GM18951 (cell line): ENCODE measurements at regions not wholly inside any gene's neighbourhood (a gene's known extent, or its start where the extent isn't known, plus 50 kb on each side); places are given as distances from the start of the nearest gene placed in this dataset.
"Not testable (repeated sequence)": the region's sequence is repeated elsewhere in the genome, so short reads cannot be mapped to it uniquely, and the experiment has no call there.

Source experiments
- POLR2A ChIP-seq: IDR thresholded peaks from 4 replicates; pipeline ENCODE4 v1.6.1; 2011; ENCODE audit warnings: mild to moderate bottlenecking; ENCODE audit not compliant: insufficient read length, insufficient read depth; ENCODE audit errors: extremely low read depth
- in situ Hi-C: fragments of 300-500 bp; cut with MboI; formaldehyde crosslinking; loops from one replicate; pipeline ENCODE4 v1.12.0; 2022; ENCODE audit warnings: low sequenced_read_pairs, mixed read lengths, inconsistent platforms; ENCODE audit not compliant: unreplicated experiment

DNA sequence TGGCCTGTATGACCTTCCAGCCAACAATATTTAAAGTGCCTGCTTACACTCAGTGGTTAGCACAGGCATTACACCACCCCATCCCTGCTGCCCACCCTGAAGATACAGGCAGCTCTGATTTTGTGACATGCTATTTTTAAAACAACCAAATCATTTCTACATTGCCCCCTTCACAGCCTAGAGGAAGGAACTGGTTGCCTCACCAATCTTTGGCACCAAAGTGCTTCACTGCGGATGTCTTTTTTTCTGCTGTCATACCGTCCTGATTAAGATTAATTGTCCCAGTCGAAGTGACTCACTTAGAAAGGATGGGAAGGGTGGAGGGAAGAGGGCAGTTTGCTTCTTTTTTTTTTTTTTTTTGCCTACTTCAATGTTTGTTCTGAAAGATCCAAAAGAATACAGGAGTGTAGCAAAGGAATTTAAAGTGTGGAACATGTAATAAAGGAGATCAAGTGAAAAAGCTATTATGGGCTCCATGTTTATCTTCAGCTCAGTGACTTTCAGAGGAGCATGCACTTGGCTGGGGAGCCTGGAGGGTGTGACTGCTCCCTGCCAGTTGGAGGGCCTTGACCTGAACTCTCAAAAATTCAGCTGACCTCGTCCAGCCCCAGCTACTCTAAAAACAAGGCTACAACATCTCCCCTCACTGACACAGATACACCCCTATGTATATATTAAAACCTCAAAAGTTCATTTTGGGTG lies 501.1 kb upstream of the TNP1 start:
- in situ Hi-C loops, result no loop called here
- TF ChIP-seq POLR2A, result no peak

DNA sequence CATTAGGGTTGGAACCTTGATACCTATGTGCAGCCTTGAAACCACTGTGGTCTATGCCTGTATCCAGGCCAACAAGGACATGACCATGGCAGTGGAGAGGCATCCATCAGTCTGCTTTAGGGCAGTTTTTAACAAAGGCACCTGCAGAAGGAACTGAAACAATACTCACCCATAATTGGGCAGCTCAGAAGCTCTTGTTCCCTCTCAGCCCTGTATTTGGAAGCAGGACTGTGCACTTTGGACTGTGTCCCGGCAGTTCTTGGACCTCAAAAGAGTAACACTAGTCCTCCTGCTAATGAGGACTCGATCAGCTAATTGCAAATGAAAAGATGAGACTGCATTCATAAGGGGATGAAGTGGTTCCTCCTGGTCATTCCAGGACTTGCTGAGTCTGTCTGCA lies 500.2 kb upstream of the TNP1 start:
- no peak for TF ChIP-seq POLR2A
- in situ Hi-C loops, result no loop called here

DNA sequence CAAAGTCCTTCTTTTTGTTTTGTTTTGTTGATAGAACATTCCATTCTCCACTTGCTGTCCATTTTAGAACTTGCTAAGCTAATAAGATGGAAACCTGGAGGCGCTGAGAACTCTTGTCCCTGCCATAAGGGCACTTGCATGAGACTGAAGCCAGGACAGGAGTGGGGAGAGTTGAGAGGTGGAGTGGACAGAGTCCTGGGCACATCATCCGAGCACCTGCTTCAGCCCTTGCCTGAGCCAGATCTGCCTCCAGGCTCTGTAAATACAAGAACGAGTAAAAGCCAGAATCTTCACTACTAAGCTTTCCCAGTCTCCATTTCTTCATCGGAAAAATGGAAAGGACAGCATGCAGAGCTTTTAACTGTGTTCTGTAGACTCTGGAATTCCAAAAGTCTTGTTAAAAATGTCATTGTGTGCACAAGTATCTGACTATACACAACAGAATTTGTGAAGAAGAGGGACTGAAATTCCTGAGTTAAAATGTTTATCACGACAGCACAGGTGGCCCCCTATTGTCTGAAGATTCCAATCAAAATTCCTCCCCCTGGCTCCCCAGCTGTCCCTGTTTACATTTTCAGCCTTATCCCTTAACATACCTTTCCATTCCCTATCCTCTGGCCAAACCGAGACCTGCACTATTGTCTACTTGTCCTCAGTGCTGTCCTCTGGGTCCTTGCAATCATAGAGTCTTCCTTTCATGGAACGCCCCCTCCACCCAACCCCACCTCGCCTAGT lies 498.2 kb upstream of the TNP1 start:
- in situ Hi-C loops, result no loop called here
- TF ChIP-seq POLR2A, result no peak

DNA sequence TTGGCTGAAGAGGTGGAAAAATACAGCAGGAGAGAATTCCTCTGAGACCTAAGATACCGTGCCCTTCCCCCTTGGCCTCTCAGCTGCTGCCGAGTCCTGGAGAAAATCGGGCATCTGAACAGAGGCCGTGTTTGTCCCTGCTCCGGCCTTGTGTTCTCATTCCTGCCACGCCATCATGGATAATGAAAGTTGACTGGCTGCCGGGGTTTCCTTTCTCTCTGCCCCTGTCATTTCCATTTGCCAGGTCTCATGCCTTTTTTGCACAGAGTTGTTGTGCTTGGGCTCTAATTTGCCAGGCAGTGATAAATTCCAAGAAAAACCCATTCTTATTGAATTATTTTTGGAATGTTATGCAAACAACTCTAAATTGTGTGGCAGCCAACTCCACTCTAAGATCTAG lies 496.9 kb upstream of the TNP1 start:
- no peak for TF ChIP-seq POLR2A
- in situ Hi-C loops, result no loop called here

DNA sequence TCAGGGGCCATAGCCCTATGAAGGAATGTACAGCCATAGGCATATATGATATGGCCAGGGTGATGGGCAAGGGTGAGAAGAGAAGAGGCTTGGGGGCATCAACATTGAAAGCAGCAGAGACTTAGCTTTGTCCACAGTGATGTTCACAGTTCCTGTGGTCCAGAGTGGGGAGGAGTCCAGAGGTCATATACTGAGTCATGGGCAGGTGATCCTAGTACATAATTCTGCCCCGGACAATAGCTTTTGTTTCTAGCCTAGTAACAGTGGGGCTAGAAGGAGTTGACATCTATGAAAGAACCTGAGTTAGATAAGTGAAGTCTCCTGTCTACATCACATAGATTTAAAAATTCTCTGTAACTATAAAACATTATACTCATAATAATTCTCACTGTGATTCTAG lies 496.3 kb upstream of the TNP1 start:
- in situ Hi-C loops, result no loop called here
- TF ChIP-seq POLR2A, result no peak

DNA sequence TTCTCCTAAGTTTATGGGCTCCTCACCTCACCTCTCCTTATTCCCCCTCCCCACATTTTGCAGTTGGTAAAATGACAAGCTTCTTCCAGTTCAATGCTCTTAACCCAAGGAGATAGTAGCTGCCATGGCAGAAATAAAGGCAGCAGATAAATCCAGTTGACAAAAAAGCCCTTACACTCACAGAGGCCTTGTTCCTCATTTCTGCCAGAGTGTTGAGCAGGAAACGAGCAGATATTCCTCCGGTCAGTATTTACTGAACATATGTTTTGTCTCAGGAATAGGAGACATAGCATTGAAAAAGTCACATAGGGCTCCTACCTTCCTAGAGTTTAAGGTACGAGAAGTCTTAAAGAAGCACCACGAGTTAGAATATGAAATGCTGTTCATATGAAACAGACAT lies 493.7 kb upstream of the TNP1 start:
- no peak for TF ChIP-seq POLR2A
- in situ Hi-C loops, result no loop called here

DNA sequence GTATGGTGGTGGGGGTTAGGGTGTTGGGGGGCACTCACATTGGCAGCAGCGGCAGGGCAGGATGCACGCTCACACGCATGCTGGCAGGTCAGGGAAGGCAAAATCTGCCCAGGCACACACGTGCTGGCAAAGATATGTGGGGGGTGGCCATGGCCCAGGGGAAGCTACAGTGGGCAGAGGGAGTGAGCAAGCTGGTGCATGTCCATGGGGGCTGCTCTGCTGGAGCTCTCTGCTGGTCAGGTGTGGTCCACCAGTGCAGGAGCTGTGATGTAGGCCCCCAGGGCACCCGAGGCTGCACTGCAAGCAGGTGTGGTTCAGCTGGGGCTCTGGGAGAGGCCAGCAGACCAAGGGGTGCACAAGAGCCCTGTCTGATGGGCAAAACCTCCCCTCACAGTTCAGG lies 491.5 kb upstream of the TNP1 start:
- in situ Hi-C loops, result no loop called here
- TF ChIP-seq POLR2A, result no peak

DNA sequence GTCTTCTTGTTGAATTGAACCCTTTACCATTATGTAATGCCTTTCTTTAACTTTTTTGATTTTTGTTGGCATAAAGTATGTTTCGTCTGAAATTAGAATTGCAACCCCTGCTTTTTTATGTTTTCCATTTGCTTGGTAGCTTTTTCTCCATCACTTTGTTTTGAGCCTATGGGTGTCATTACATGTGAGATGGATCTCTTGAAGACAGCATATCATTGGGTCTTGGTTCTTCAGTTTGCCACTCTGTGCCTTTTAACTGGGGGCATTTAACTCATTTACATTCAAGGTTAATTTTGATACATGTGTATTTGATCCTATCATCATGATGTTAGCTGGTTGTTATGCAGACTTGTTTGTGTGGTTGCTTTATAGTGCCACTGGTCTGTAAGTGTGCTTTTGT lies 489.4 kb upstream of the TNP1 start:
- TF ChIP-seq POLR2A, result no peak
- in situ Hi-C loops, result no loop called here

DNA sequence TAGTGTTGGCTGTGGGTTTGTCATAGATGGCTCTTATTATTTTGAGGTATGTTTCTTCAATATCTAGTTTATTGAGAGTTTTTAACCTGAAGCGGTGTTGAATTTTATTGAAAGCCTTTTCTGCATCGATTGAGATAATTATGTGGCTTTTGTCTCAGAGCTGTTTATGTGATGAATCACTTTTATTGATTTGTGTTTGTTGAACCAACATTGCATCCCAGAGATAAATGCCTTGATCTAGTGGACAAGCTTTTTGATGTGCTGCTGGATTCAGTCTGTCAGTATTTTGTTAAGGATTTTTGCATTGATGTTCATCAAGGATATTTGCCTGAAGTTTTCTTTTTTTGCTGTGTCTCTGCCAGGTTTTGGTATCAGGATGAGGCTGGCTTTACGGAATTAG lies 487.8 kb upstream of the TNP1 start:
- in situ Hi-C loops, result not testable (repeated sequence)

DNA sequence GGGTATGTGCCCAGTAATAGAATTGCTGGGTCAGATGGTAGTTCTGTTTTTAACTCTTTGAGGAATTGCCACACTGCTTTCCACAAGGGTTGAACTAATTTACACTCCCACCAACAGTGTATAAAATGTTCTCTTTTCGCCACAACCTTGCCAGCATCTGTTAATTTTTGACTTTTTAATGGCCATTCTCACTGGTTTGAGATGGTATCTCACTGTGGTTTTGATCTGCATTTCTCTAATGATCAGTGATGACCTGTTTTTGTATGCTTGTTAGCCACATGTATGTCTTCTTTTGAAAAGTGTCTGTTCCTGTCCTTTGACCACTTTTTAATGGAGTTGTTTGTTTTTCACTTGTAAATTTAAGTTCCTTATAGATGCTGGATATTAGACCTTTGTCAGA lies 486.2 kb upstream of the TNP1 start:
- in situ Hi-C loops, result not testable (repeated sequence)

DNA sequence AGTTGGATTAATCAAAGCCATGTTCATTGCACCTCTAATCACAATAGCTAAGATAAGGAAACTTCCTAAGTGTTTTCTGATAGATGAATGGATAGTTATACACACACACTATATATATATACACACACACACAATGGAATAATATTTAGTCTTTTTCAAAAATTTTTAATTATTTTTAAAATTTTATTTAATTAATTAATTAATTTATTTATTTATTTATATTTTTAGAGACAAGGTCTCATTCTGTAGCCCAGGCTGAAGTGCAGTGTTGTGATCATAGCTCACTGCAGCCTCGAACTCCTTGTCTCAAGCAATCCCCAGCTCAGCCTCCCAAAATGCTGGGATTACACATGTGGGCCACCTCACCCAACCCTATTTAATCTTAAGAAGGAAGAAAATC lies 481.0 kb upstream of the TNP1 start:
- no peak for TF ChIP-seq POLR2A
- in situ Hi-C loops, result no loop called here

DNA sequence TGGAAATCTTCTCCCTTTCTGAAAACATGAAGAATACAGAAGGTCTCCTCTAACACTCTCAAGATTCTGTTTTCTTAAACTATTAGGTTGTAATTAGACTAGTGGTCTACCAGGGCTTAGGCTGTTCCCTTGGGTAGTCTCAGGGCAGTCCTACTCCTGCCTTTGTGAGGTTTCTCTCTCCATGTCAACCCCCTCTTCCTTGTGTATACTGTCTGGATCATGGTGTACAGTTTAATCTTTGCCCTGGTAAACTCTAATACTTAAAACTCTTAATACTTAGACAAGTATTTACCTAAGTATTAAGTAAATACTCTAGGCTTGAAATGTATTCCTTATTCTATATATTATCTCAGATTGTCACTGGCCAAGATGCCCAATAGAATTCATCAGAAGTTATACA lies 480.3 kb upstream of the TNP1 start:
- no peak for TF ChIP-seq POLR2A
- in situ Hi-C loops, result no loop called here

DNA sequence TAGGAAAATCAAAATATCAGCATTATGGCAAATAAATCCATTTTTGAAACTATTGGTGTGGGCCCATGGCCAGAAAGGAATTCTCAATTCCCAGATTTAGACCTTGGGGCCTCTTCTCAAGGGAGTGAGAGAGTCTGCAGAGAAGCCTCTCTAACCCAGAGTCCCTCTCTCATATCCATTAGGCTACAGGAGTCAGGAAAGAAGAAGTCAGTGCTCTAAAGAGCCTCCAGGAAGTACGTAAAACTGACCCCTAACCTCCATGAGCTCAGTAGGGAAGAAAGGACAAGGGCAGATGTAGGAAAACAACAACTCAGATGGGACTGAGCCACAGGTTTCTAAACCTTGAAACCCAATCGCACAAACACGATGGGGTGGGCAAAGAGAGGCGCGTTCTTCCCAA lies 479.9 kb upstream of the TNP1 start:
- in situ Hi-C loops, result no loop called here
- TF ChIP-seq POLR2A, result no peak

DNA sequence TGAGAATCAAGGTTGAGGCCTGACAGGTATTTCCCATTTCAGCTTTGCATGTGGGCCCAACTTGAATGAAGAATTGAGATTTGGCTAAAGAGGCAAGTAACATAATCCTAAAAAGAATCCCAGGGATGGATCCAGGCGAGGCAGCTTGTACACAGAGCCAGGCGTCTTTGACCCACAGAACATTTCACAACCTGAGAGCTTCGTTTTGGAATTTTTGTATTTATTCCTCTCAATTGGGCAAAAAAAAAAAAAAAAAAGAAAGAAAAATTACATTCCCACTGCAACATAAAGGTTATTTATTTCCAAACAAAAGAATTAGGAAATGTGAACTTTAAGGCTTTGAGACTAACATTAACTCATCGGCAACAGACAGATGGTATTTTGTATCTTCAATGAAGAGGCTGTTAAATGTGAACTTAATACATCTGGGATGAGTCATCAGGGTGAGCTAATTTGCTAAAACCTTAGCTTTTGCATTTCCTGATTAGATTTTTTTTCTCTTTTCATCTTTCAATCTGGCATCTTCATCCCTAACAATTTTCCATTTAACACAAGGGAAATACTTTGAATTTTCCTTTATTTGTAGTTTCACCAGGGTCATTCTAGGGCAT lies 478.5 kb upstream of the TNP1 start:
- in situ Hi-C loops, result no loop called here
- no peak for TF ChIP-seq POLR2A
